IPS-18c (cell line): ENCODE measurements at regions not wholly inside any gene's neighbourhood (a gene's known extent, or its start where the extent isn't known, plus 50 kb on each side); places are given as distances from the start of the nearest gene placed in this dataset.
"Not testable (repeated sequence)": the region's sequence is repeated elsewhere in the genome, so short reads cannot be mapped to it uniquely, and the experiment has no call there.

Source experiments
- H3K4me3 ChIP-seq: 2 replicates; pipeline ENCODE4 v1.7.0; 2013; ENCODE audit warnings: low read depth, mild to moderate bottlenecking, low read length, moderate library complexity; ENCODE audit not compliant: insufficient read depth
- H3K9me3 ChIP-seq: one replicate; pipeline ENCODE4 v1.6.1; 2013; ENCODE audit warnings: mild to moderate bottlenecking, low read length, moderate library complexity; ENCODE audit not compliant: control insufficient read depth, insufficient read depth

DNA sequence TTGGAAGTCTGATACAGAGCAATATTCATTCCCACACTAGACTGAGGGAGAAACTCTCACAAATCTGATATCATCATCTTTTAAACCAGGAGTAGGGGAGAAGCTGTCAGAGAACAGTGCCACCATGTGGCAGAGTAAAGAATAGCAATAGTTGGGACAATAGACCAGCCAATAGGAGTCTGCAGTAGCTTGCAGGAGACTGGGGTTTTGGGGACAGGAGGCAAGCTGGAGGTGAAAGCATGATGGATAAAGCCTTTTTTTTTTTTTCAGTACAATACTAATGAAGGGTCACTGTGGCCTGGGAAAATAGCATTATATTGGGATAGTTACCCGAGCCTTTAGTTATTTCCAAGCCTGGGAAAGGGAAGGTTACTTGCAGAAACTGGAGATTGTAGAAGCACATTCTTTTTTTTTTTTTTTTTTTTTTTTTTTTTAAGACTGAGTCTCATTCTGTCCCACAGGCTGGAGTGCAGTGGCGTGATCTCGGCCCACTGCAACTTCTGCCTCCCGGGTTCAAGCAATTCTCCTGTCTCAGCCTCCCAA lies 120.7 kb downstream of the S1PR1 start:
- H3K9me3 ChIP-seq = peaks cover 4% of the 10 kb centered on the region

DNA sequence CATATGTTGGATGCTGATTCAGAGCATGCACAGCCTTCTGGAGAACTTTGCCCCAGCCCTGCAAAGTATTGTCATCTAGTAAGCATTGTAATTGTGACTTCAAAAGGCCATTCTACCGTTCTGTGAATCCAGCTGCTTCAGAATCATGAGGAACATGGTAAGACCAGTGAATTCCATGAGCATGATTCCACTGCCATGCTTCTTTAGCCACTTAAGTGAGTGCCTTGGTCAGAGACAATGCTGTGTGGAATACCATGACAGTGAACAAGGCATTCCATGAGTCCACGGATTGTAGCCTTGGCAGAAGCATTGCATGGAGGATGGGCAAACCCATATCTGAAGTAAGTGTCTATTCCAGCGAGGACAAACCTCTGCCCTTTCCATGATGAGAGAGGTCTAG lies 123.7 kb downstream of the S1PR1 start:
- peaks cover 4% of the 10 kb centered on the region for H3K9me3 ChIP-seq
- no peak overlapping the region for H3K4me3 ChIP-seq

More for the DNA sequence above, 120.7 kb downstream of the S1PR1 start:
- H3K4me3 ChIP-seq = no peak overlapping the region

DNA sequence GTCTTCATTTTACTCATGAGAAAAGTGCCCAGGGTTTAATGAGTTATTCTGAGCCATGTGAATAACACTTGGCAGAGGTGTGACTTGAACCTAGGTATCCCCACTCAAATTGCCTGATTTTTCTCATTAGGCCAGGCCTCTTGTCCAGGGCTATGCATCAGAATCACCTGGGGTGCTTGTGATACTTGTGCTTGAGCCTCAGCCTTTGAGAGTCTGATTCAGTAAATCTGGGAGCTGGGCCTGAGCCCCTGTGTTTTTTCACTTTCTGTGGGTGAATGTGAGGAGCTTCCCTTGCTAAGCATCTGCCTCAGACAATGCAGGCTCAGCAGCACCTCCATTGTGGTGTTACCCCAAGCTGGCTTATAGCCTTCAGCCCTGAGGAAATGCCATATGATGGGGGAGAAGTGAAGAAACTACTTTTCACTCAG lies 127.1 kb downstream of the S1PR1 start:
- peaks cover 2% of the 10 kb centered on the region for H3K9me3 ChIP-seq
- no peak overlapping the region for H3K4me3 ChIP-seq

DNA sequence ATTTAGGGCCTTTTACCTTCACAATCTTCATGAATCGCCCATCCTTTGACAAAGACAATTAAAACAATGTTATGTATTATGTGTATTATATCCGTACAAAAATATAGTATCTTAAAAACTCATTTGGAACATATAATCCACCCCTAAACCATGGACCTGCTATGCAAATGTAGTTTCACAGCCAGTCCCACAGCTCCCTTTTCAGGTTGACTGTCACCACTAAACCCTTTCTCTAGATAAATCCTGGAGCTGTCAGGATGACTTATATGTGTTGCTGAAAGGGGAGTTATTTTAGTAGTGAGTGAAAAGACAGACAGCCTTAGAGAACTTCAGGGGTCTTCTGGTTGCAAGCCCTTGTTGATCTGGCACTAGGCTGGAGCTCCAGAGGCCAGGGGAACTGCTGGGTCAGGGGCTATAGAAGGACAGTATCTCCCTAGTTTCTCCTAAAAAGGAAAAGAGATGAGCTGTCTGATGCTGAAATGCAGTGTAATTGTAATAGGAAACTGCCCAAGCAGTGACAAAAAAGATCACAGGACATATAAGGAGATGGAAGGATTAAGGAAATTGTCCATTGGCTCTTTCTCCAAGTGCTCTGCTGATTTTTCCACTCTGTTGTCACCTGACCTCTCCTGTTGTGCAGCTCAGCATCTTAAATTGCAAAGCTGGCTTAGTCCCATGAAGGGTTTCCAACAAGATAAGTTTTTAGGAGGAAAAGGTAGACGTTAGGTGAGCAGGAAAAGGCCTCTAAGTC lies 127.7 kb downstream of the S1PR1 start:
- Histone ChIP-seq H3K9me3 (peaks cover 2% of the 10 kb centered on the region), H3K4me3 (no peak overlapping the region)

DNA sequence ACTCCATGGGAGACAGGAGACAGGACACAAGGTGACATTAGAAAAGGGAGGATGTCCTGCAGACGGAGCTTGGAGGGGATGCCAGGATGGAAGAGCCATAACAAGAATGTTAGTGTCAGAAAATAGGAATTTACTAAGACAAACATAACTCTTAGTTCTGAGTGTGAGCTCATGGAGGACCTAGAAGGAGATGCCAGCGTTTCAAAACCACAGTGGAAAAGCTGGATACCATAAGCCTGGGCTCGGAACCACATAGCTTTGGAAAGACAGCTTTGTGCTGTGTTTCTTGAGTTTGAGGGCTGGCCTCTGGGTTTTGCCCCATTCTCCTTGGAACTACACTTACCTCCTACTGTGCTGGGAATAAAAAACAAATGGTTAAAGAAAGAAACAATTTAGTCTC lies 128.4 kb downstream of the S1PR1 start:
- H3K4me3 ChIP-seq = no peak overlapping the region

DNA sequence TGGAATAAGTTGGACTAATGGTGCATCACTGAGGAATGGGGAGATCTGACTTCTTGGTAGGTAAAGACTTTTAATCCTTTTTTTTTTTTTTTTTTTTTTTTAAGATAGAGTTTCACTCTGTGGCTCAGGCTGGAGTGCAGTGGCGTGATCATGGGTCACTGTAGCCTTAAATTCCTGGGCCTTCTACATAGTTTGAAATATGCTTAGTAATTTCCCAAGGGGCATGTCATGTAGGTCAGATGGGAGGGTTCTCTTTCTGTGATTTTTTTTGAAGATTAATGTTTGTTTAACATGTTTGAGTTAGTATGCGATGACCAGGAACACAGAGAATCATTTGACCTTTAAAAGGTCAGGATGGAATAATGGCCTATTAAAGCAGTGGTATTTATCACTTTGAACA lies 129.1 kb downstream of the S1PR1 start:
- Histone ChIP-seq H3K9me3 (no peaks in the 10 kb centered on the region), H3K4me3 (no peak overlapping the region)

More for the DNA sequence above, 128.4 kb downstream of the S1PR1 start:
- H3K9me3 ChIP-seq = no peaks in the 10 kb centered on the region

DNA sequence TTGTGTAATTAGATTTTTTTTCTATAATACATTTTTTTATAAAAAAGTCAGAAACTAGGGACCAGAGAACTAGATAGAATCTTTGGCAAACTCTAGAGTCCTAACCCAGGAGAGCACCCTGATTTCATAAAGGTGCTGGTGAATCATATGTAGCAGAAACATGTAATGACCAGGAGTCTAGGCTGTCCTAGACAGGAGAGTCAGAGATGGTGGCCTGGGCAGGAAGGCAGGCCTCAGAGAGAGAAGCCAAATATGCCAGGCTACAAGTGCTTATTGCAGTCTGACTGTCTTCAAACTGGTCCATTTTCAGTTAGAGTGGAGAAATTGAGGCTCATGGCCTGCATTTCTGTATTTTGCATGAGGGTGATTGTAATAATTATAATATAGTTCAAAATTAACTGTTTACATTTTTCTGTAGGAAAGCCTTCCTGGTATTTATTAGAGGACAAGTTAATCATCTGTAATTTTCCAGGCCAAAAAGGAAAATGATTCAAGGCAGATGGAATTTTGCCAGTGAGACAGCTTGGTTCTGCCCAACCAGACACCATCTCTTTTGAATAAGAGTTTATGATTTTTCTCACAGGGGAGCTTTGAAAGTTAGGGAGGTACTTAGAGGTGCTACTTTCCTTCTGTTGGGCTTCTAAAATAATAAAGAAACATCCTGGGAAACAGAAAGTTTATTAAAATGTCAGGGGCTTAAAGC lies 129.8 kb downstream of the S1PR1 start:
- Histone ChIP-seq H3K9me3 (no peaks in the 10 kb centered on the region), H3K4me3 (no peak overlapping the region)

DNA sequence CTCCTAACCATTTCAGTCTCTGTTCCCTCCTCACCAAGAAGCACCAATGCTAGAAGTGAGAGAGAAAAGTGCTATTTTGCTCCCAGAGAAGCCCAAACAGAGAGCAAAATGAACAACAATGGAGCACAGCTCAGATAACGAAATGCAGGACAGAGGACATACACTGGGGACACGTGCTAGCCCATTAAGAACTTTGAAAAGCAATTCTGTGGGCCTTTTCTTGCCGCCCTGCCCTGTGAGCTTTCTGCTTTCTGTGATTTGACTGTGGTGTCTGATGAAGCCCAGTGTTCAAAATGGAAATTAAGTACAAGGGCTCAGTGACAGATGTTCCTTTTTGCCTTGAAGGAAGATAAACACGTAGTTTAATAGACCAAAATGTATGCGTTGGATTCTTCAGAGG lies 130.8 kb downstream of the S1PR1 start:
- no peak overlapping the region for H3K4me3 ChIP-seq
- H3K9me3 ChIP-seq = no peaks in the 10 kb centered on the region

DNA sequence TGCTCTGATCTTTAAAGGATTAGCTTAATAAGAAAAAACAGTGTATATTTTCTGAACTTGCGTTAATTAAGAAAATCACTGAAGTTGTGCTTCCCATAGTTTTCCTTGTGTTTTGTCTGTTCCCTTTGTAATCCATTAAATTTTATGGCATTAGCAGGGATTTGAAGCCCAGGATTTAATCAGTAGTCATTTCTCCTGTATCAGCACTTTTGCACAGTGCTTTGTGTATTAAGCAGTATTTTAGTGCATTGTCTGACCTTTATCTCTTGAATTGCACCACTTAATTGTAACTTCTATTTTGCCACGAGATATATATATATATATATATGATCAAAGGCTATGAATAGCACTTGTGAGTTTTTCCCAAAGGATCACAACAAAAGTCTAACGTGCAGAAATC lies 133.7 kb downstream of the S1PR1 start:
- Histone ChIP-seq H3K4me3 (no peak overlapping the region), H3K9me3 (no peaks in the 10 kb centered on the region)

DNA sequence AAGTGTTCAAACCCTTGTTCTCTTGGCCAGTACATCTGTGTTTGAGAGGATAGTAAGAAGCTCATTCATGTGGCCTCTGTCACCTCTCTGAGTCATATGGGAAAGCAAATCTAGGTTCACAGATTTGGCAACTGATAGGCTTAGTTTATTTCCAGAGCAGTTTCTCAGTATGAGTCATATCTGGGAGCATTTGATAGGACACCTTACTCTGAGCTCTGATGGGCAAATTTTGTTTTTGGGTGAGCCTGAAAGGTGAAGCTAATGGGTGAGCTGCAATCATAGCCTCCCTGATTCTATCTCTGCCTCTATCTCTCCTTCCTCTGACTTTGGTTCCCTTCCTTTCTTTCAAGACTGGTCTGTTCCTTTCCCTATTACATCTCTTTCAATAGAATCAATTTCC lies 134.4 kb downstream of the S1PR1 start:
- Histone ChIP-seq H3K4me3 (no peak overlapping the region), H3K9me3 (no peaks in the 10 kb centered on the region)

DNA sequence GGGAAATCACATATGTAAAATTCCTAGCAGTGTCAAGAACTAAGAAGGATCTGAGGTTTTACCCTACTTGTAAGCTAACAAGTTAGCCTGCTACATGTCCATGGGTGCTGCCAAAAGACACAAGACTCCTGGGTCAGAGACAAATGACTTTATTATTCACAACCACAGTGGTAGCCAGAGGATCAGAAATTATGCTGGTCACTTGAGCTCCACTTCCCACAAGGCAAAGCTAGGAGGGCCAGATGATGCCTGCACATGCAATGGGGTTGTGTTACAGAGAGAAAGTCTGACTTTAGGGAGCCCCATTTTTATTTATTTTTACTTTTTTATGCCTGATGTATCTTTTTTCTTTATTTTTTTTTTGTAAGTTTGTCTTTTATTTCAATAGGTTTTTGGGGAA lies 136.8 kb downstream of the S1PR1 start:
- no peak overlapping the region for H3K4me3 ChIP-seq
- H3K9me3 ChIP-seq = no peaks in the 10 kb centered on the region

DNA sequence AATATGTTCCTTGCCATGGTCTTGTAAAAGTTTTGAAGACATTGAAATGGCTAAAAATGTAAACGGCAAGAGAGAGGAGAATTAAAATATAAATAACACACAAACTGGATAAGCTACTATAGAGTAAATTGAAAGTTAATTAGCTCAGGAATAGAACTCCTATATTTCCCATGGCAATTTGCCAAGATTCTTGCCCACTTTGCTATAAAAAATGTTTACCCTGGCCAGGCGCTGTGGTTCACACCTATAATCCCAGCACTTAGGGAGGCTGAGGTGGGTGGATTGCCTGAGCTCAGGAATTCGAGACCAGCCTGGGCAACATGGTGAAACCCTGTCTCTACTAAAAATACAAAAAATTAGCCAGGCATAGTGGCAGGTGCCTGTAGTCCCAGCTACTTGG lies 138.6 kb downstream of the S1PR1 start:
- not testable (repeated sequence) for H3K4me3 ChIP-seq, H3K9me3 ChIP-seq

DNA sequence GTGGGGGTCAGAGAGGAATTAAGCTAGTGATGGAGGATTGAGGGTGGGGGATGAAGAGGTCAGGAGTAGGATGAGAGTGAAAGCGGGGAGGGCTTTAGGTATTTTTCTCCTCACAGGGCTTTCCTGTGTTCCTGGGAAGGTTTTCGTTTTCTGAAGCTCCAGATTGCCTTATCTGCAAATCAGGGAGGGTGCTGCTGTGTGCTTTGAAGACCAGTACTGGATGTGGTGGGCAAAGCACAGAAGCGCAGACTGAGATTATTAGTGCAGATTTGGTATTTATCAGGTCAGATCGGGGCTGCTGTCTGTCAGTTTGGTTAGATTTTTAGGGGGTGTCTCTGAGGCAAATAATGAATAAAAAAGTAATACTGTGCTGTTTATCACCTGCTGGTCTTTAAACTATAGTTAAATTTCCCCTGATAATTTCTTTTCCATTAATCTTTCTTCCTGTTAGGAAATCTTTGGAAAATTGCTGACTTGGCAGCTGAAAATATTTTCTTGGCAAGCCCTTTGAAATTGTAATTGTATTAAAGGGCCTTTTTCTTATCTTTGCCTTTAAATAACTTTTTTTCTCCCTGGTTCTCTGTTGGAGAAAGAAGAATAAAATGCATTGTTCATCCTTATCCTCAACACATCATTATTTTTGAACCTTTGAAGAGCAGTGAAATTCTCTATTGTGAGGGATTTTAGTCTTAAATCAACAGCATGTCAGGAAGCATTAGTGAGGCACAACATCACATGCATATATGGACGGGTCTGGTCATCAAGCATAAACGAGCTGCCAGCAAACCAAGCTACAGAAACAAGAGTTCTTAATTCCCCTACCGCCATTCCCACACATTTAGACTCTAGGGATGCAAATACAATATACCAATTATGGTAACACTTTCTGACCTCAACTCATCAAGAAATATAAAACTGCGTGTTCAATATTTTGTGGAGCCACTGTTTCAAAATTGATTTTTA lies 139.6 kb downstream of the S1PR1 start:
- no peak overlapping the region for H3K4me3 ChIP-seq
- peaks cover 2% of the 10 kb centered on the region for H3K9me3 ChIP-seq

DNA sequence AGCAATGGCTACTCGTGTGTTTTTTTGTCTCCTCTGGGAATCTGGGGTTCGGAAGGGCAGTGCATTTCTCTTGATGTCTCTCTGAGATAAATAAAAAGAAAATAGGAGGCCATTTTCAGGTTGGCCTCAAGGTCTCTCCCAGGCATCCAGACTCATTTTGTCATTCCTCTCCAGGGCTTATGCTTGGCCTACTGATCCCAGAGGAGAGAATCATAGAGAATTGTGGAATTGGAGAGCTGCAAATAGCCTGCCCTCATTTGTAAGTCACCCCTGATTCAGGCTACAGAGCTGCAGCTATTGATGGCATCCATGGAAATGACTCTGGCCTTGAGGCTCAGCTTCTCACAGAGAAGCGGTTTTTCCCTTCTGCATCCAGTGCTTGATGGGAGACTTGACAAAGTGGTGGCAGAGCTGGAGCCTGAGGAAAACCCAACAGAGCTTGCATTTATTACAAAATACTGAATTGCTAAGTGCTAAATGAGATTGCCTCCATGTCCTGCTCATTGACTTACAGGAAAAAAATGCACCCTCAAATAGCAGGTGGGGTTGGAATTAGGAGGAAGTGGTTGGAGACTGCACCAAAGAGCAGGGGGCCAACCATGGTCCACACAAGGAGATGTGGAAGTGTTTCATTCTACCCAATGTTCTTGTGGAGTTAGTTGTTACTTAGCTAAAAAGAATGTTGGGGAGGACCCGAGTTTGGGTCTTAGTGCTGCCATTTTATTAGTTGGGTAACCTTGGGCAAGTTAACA lies 140.4 kb downstream of the S1PR1 start:
- peaks cover 2% of the 10 kb centered on the region for H3K9me3 ChIP-seq
- H3K4me3 ChIP-seq = no peak overlapping the region

DNA sequence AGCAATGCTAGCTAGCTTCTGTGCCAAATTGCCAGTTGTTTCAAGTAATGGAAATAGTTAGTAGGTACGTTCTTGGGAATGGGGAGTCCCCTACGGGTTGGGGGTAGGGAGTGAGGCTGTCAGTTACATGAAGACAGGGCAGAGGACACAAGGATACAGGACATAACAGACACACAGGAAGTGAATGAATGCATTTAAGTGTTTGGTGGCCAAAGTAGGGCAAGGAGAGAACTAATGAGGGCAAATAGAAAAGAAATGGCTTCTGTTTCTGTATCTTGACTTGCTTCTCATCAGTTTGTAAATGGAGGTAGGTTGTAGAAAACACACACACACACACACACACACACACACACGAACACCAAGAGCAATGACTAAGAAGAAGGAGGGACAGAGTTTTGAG lies 142.2 kb downstream of the S1PR1 start:
- Histone ChIP-seq H3K9me3 (peaks cover 2% of the 10 kb centered on the region), H3K4me3 (no peak overlapping the region)

DNA sequence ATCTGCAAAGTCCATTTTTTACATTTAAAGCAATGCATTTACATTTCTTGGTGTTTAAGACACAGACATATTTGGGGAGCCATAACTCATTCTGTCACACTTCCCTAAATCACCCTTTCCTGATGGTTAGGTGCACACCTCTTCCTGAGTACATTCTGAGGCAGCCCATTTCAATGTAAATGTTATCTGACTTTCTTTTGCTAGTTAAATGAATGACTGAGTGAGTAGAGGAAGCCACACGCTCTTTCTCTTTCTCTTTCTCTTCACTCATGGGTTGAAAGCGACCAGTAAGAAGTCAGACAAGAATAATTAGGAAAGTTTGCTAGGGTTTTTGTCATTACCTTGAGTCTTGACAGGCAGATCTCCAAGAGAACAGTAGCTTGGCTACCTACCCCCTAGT lies 143.1 kb downstream of the S1PR1 start:
- Histone ChIP-seq H3K4me3 (no peak overlapping the region), H3K9me3 (peaks cover 2% of the 10 kb centered on the region)

DNA sequence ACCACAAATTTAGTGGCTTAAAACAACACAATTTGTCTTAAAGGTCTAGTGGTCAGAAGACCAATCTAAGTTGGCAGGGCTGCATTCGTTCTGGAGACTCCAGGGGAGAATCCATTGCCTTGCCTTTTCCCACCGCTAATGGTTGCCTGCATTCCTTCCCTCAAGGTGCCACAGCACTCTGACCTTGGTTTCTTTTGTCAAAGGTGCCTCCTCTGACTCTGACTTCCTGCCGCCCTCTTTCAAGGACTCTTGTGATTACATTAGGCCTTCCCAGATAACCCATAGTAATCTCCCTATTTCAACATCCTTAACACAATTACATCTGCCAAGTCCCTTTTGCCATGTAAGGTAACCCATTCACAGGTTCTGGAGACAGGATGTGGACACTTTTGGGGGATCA lies 145.3 kb downstream of the S1PR1 start:
- Histone ChIP-seq H3K4me3 (no peak overlapping the region), H3K9me3 (peaks cover 4% of the 10 kb centered on the region)
